ENCODE measurements at regions not wholly inside any gene's neighbourhood (a gene's known extent, or its start where the extent isn't known, plus 50 kb on each side); places are given as distances from the start of the nearest gene placed in this dataset.

GRCh38 chr4:134499074-134499473 lies 297.5 kb upstream of the PABPC4L start:
- TF ChIP-seq, protein P1, sequence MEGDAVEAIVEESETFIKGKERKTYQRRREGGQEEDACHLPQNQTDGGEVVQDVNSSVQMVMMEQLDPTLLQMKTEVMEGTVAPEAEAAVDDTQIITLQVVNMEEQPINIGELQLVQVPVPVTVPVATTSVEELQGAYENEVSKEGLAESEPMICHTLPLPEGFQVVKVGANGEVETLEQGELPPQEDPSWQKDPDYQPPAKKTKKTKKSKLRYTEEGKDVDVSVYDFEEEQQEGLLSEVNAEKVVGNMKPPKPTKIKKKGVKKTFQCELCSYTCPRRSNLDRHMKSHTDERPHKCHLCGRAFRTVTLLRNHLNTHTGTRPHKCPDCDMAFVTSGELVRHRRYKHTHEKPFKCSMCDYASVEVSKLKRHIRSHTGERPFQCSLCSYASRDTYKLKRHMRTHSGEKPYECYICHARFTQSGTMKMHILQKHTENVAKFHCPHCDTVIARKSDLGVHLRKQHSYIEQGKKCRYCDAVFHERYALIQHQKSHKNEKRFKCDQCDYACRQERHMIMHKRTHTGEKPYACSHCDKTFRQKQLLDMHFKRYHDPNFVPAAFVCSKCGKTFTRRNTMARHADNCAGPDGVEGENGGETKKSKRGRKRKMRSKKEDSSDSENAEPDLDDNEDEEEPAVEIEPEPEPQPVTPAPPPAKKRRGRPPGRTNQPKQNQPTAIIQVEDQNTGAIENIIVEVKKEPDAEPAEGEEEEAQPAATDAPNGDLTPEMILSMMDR (IDR thresholded peaks at IDR 0.05; ENCODE audit: poor library complexity) = no peak
- TF ChIP-seq EZH2 (IDR thresholded peaks at IDR 0.05; ENCODE audit: borderline replicate concordance) (no peak), EZH2phosphoT487 (IDR thresholded peaks at IDR 0.05; ENCODE audit: low read depth, severe bottlenecking, unreplicated experiment) (no peak)
